GM19372 (cell line): ENCODE measurements at regions not wholly inside any gene's neighbourhood (a gene's known extent, or its start where the extent isn't known, plus 50 kb on each side); places are given as distances from the start of the nearest gene placed in this dataset.

Experiments used
- ATAC-seq: cut with Tn5 transposase; IDR thresholded peaks from one replicate; pipeline ENCODE4 v1.9.1; 2021; ENCODE audit warnings: mild to moderate bottlenecking, low read depth, moderate library complexity; ENCODE audit not compliant: unreplicated experiment

DNA sequence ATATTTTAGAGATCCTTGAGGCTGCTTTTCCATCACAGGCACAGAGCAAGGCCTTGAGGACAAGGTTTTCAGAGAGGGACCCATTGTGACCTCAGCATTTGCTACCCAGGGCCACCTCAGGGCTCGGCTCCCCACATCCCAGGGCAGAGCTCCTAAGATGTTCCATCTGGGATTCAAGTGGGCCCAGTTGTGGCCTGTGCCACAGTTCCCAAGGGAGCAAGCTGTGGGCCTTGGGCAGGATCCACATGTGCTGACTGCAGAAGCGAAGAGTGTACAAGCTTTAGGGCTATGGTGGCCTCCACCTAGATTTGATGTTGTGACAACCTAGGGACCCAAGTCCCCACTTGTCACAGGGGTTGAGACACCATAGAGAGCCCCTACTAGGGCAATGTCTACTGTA, 608.1 kb downstream of the HACE1 start:
- no peak for ATAC-seq

GRCh38 chr6:104240865-104241264, 618.9 kb downstream of the HACE1 start:
- ATAC-seq = no peak

- no peak for ATAC-seq
Observed at GRCh38 chr6:104239971-104240370, 619.7 kb downstream of the HACE1 start.

GRCh38 chr6:104229057-104229456, 630.7 kb downstream of the HACE1 start:
- ATAC-seq = no peak

DNA sequence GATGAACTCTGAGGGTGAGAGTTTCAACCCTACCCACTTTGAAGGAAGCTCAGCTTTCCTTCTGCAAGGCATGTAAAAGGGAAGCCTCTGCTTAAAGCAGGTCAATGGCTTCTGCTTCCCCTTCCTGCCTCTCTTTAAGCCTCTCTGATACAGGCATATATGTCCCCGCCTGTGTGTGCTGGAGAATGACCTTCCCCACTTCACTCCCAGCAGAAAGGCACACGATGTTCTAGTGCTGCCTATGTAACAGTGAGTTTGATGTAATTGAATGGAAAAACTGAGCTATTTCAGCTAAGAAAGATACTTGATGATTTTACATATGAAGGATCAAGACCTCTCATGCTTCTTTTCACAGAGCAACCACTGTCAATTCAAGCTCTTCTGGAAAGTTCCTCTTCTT, 632.2 kb downstream of the HACE1 start:
- no peak for ATAC-seq

GRCh38 chr6:104226790-104227446, 632.8 kb downstream of the HACE1 start:
- ATAC-seq = no peak

GRCh38 chr6:104218116-104218515, 641.6 kb downstream of the HACE1 start:
- ATAC-seq = no peak

DNA sequence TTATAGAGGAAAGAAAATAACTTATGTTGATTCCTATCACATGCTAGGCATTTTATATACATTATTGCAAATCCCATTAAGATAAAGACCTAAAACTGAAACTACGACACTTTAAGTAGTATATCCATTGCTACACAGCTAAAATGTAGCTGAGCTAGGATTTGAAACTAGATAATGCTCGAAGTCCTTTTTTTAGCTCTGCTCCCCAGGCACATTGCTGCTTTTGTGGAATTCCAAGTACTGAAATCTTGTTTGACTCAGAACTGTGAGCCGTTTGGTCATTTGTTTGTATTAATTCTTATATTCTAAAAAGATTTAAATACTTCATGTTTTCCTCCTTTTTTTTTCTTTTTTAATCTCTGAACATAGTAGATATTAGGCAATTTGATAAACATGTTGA, 644.8 kb downstream of the HACE1 start:
- no peak for ATAC-seq

DNA sequence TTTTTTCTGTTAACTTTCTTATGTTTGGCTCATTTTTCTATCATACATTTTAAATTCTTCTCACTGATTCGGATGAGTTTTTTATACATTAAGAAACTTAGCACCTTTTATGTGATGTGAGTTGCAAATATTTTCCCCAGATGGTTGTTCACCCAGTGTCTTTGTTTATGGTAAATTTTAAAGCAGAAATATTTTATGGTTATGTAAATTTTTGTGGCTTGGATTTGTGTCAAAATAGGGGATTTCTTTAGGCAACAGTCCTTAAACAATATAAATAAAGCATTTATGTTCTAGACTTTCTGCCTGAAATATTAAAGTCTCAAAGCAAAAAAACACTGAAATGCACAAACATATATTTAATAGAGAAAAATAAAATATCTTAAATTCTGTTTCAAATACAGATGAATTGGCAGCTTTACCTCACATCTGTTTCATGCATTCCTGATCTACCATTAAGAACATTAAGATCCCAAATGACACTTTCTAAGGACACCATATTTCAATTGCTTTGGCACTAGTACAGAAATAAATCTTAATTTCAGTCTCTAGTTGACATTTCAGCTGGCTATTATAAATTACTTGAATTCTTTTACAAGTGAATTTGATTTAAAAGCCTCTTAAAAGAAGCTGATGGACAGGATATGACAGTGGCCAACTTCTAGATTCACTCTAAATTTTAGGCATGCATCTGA, 646.6 kb downstream of the HACE1 start:
- no peak for ATAC-seq

GRCh38 chr6:104207635-104208034, 652.1 kb downstream of the HACE1 start:
- ATAC-seq = no peak

GRCh38 chr6:104201557-104201956, 658.2 kb downstream of the HACE1 start:
- no peak for ATAC-seq

DNA sequence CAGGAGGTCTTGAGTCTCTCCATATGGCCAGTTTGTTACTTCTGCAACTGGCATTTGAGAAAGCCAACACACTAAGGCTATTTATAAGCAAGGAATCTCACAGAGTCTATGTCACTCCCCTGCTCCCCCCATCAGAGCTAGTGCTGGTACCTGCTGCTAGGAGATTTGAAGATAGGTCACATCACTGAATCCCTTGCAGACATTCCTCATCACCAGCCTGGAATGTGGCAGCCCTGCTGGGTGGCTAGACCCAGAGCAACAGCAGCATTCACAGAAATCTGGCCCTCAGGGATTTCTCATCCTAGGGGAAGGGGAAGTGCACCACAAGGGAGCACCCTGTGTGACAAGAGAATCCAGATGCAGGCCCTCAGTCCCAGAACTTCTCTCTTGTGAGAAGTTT, 672.1 kb downstream of the HACE1 start:
- ATAC-seq = no peak

- ATAC-seq = no peak
Observed at GRCh38 chr6:104186831-104187230, 672.9 kb downstream of the HACE1 start.

DNA sequence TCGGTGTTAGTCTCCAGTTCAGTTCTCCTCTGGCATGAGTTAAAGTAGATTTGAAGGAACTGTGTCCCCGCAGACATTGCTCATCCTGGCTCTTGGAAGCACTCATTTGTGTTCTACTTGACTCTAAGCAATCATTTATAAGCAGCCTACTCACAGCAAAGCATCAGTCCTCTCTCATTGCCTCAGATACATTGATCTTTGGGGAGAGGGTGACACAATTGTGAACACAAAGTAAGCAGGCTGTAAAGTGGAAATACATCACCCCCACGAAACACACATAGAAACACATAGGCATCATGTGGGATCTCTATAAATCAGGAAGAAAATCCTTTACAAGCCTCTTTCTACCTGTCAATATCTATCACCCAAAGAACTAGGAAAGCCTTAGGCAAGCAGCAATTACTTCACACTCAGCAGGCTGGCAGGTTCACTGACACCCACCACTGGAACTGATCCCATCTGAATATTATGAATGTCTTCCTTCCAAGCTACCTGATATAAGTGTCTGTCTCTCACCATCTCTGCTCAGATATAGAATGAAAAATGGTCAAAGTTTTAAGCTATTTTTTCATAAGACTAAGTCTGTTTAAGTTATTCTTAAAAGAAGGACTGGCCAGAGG, 675.8 kb downstream of the HACE1 start:
- no peak for ATAC-seq

DNA sequence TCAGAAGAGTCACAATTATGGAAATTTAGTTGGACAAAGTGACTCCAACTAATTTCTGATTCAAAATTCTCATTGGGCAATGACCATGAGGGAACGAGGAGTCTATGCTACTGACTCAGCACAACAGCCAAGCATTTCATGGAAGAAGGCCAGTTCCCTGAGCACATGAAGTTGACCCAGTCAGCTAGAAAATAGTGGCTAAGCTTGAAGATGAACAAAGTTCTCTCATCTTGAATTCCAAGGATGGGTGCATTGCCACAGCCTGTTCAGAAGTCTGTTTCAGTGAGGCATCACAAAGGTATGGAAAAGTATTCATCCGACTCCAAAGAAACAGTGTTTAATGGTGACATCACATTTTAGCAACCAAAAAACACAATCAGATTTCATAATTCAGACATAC, 676.9 kb downstream of the HACE1 start:
- ATAC-seq = no peak

DNA sequence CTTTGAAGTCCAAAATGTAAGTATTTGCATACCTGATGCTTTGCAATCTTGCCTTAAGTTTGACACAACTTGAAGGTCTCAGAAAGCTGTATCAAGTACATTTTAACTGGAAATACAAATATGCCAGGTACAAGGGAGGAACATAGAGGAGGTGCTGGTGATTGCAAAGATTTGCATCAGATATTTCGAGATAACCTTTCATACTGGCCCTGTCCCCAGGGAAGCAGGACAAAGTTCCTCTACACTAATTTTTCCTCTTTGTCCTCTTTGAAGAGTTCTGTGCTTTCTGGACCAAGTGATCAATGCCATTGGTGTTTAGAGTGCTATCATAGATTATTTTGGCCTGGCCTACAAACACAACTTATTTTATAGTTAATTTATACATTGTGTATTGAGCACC, 686.1 kb downstream of the HACE1 start:
- no peak for ATAC-seq

DNA sequence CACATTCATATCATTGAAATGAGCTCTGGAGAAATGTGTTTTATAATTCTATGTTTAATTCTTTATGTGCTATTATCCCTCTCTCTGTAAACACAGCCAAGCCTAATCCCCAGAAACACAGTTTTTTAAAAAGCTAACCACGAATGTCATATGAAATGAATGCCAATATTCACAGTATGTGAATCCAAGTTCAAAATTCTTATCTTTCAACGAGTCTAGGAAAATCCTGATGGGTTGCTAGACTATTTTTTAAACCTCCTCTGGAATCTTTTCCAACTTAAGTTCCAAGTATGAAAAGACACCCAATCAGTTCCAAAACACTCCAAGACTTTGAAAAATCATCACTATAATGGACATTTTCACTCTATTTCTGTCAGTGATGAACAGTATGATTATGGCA, 689.3 kb downstream of the HACE1 start:
- ATAC-seq = no peak

GRCh38 chr6:104166055-104166668, 693.6 kb downstream of the HACE1 start:
- ATAC-seq = no peak

DNA sequence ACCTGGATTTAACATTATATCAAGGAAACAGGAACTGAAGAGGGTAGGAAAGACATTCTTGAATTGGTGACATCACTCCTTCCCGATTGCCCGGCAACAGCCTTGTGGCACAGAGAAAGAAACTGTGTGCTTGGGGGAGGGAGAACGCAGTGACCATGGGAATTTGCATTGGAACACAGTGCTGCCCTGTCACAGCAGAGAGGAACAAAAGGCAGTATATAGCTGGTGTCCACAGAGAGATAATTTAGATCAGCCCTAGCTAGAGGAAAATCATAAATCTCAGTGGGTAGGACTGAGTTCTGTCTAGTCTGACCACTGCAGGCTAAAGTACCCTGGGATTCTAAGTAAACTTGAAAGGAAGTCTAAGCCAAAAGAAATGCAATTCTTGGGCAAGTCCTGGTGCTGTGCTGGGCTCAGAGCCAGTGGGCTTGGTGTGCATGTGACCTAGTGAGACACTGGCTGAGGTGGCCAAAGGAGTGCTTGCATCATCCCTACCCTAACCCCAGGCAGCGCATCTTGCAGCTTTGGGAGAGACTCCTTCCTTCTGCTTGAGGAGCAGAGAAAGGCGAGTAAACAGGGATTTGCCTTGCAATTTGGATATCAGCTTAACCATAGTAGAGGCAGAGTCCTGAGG, 697.6 kb downstream of the HACE1 start:
- ATAC-seq = no peak

GRCh38 chr6:104159045-104159618, 700.6 kb downstream of the HACE1 start:
- no peak for ATAC-seq

- no peak for ATAC-seq
Observed at GRCh38 chr6:104143757-104144156, 716.0 kb downstream of the HACE1 start.
